ENCODE measurements at regions not wholly inside any gene's neighbourhood (a gene's known extent, or its start where the extent isn't known, plus 50 kb on each side); places are given as distances from the start of the nearest gene placed in this dataset.

DNA sequence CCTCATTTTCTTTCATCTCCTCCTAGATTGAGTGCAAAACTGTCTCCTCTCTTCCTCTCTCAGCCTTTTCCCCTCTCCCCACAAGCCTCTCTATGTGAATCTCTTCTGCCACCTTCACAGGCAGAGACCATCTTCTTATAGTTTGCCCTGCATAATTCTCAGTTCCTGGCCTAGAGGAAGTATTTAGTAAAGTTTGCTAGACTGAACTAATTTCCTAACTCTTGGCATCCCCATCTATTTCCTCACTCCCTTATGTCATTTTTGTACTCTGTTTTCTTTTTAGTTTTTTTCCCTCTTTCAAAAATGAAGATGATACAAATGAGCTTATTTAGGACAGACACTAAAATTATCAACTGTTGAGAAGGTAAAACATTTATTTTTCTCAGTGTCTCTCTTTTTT, 66.0 kb downstream of the XCL2 start:
- Histone ChIP-seq H3K4me1 (ENCODE audit: low read length) (no peaks in the 10 kb centered on the region), H2AFZ (ENCODE audit: low read depth, low read length) (no peak overlapping the region), H3K27ac (ENCODE audit: low read length) (no peak overlapping the region)

DNA sequence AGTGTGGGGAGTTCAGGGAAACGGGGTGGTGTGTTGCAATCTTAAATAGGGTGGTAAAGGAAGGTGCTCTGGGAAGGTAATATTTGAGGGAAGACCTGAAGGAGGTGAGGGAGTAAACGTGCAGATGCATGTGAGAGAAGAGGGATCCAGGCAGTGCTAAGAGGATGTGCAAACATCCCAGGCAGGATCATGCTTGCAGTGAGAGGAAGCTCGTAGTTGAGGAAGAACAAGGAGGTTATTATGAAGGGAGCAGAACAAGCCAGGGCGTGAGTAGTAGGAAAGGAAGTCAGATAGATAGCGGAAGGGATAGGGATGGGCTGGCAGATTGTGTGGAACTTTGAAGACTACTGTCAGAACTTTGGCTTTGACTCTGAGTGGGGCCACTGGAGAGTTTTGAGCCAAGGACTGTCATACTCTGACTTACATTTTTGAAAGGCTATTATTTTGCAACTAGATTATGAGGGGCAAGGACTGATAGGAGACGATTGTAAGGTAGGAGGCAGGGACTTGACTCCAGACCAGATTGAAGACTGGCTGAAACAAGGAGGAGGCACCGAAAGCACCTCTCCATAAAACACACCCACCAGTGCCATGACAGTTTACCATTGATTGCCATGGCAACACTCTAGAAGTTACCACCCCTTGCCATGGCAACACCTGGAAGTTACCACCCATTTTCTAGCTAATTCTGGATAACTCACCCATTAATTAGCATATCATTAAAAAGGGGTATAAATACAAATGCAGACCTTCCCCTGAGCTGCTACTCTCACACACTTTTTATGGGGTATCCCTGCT, 67.0 kb downstream of the XCL2 start:
- no peaks in the 10 kb centered on the region for H3K9me3 ChIP-seq (ENCODE audit: insufficient read depth, low read length)

More for the DNA sequence above, 66.0 kb downstream of the XCL2 start:
- Histone ChIP-seq H3K27me3 (ENCODE audit: low read depth, low read length) (no peaks in the 10 kb centered on the region), H3K79me2 (ENCODE audit: low read length) (no peaks in the 10 kb centered on the region), H4K20me1 (ENCODE audit: insufficient read depth, low read length) (no peaks in the 10 kb centered on the region), H3K9ac (ENCODE audit: low read length) (no peak overlapping the region), H3K4me3 (ENCODE audit: low read length) (no peak overlapping the region), H3K4me2 (ENCODE audit: low read length) (no peak overlapping the region), H3K9me3 (ENCODE audit: insufficient read depth, low read length) (no peaks in the 10 kb centered on the region), H3K36me3 (replicated peaks; ENCODE audit: low read depth, low read length) (no peaks in the 10 kb centered on the region)
- TF ChIP-seq EZH2phosphoT487 (IDR thresholded peaks at IDR 0.05; ENCODE audit: low read depth) (no peak), CTCF (IDR thresholded peaks at IDR 0.05; ENCODE audit: low read depth, low read length) (no peak)

DNA sequence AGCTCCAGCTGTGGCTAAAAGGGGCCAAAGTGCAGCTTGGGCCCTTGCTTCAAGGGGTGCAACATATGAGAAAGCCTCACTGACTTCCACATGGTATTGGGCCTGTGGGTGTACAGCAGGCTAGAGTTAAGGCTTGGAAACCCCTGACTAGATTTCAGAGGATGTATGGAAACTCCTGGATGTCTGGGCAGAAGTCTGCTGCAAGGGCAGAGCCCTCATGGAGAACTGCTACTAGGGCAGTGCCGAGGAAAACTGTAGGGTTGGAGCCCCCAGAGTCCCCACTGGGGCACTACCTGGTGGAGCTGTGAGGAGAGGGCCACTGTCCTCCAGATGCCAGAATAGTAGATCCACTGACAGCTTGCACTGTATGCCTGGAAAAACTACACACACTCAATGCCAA, 69.5 kb downstream of the XCL2 start:
- H3K9ac ChIP-seq (ENCODE audit: low read length): no peak overlapping the region
- no peaks in the 10 kb centered on the region for H3K79me2 ChIP-seq (ENCODE audit: low read length)

More for the DNA sequence above, 67.0 kb downstream of the XCL2 start:
- Histone ChIP-seq H2AFZ (ENCODE audit: low read depth, low read length) (no peak overlapping the region), H3K79me2 (ENCODE audit: low read length) (no peaks in the 10 kb centered on the region), H3K4me3 (ENCODE audit: low read length) (no peak overlapping the region), H3K27ac (ENCODE audit: low read length) (no peak overlapping the region), H3K4me1 (ENCODE audit: low read length) (no peaks in the 10 kb centered on the region), H3K27me3 (ENCODE audit: low read depth, low read length) (no peaks in the 10 kb centered on the region), H3K36me3 (replicated peaks; ENCODE audit: low read depth, low read length) (no peaks in the 10 kb centered on the region), H4K20me1 (ENCODE audit: insufficient read depth, low read length) (no peaks in the 10 kb centered on the region), H3K9ac (ENCODE audit: low read length) (no peak overlapping the region), H3K4me2 (ENCODE audit: low read length) (no peak overlapping the region)
- TF ChIP-seq CTCF (IDR thresholded peaks at IDR 0.05; ENCODE audit: low read depth, low read length) (no peak), EZH2phosphoT487 (IDR thresholded peaks at IDR 0.05; ENCODE audit: low read depth) (no peak)

DNA sequence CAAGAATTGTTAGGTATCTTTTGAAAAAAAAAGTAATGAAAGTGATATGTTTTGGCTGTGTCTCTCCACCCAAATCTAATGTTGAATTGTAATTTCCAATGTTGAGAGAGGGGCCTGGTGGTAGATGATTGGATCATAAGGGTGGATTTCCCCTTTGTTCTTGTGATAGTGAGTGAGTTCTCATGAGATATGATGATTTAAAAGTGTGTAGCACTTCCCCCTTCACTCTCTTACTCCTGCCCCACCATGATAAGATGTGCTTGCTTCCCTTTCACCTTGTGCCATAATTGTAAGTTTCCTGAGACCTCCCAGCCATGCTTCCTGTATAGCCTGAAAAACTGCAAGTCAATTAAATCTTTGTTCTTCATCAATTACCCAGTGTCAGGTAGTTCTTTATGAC, 70.7 kb downstream of the XCL2 start:
- no peaks in the 10 kb centered on the region for H3K27me3 ChIP-seq (ENCODE audit: low read depth, low read length)
- H2AFZ ChIP-seq (ENCODE audit: low read depth, low read length): no peak overlapping the region
- H3K4me3 ChIP-seq (ENCODE audit: low read length): no peak overlapping the region
- no peak overlapping the region for H3K9ac ChIP-seq (ENCODE audit: low read length)
- no peak overlapping the region for H3K4me2 ChIP-seq (ENCODE audit: low read length)
- H3K79me2 ChIP-seq (ENCODE audit: low read length): no peaks in the 10 kb centered on the region
- no peaks in the 10 kb centered on the region for H3K4me1 ChIP-seq (ENCODE audit: low read length)
- H3K36me3 ChIP-seq (replicated peaks; ENCODE audit: low read depth, low read length): no peaks in the 10 kb centered on the region
- no peak for TF ChIP-seq EZH2phosphoT487 (IDR thresholded peaks at IDR 0.05; ENCODE audit: low read depth)
- TF ChIP-seq CTCF (IDR thresholded peaks at IDR 0.05; ENCODE audit: low read depth, low read length): no peak
- no peaks in the 10 kb centered on the region for H4K20me1 ChIP-seq (ENCODE audit: insufficient read depth, low read length)
- no peak overlapping the region for H3K27ac ChIP-seq (ENCODE audit: low read length)
- H3K9me3 ChIP-seq (ENCODE audit: insufficient read depth, low read length): no peaks in the 10 kb centered on the region

More for the DNA sequence above, 69.5 kb downstream of the XCL2 start:
- TF ChIP-seq EZH2phosphoT487 (IDR thresholded peaks at IDR 0.05; ENCODE audit: low read depth): no peak
- no peak for TF ChIP-seq CTCF (IDR thresholded peaks at IDR 0.05; ENCODE audit: low read depth, low read length)
- Histone ChIP-seq H3K27ac (ENCODE audit: low read length) (no peak overlapping the region), H3K4me1 (ENCODE audit: low read length) (no peaks in the 10 kb centered on the region), H3K9me3 (ENCODE audit: insufficient read depth, low read length) (no peaks in the 10 kb centered on the region), H3K4me2 (ENCODE audit: low read length) (no peak overlapping the region), H2AFZ (ENCODE audit: low read depth, low read length) (no peak overlapping the region), H3K36me3 (replicated peaks; ENCODE audit: low read depth, low read length) (no peaks in the 10 kb centered on the region), H4K20me1 (ENCODE audit: insufficient read depth, low read length) (no peaks in the 10 kb centered on the region), H3K27me3 (ENCODE audit: low read depth, low read length) (no peaks in the 10 kb centered on the region), H3K4me3 (ENCODE audit: low read length) (no peak overlapping the region)
